ENCODE measurements at regions not wholly inside any gene's neighbourhood (a gene's known extent, or its start where the extent isn't known, plus 50 kb on each side); places are given as distances from the start of the nearest gene placed in this dataset.

DNA sequence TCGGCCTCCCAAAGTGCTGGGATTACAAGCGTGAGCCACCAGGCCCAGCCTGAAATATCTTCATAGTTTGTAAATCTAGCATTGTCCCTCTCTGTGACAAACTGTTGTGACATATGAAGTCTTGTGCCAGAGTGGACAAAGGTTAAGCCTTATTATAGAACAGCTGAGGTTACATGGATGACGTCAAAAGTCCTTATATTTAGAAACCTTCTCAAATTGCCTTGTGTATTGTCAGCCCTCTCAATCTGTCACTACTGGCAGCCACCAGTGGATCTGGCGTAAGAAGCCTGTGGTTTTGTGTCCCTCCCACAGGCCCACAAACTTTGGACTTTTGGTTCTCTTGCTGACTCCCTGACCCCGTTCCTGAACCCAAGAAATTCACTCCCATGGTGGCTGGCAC, 79.4 kb upstream of the CCDC112 start:
- no peak for DNase-seq (ENCODE audit: low spot score)

DNA sequence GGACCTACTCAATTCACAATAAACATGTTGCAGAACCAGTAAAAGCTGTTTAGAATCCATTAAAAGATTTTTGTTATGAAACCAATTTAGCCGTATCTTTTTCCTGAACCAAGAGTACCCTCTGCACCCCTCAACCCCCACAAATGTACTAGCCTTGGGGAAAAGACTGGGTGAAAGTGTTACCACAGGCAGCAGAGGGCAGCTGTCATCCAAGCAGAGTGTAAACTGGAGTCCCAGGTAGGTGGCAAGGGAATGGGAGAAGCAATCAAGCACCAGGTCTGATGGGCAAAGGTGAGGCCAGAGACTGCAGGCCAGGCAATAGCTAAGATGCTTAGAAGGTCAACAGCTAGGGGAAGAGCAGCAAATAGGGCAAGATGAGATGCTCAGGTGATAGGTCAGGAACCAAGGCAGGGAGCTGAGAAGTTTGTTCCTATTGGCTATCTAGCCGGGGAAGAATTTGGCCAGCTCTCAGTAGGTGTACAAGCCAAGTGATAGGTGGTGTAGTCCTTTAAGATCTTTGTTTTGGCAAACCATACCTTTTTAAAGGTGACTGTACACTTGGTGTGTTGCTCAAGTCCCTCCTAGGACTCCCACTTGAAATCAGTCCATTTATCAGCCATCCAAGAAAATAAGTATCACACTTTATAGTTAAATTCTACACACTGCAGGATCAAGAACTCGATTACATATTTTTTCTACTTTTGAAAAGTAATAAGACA, 77.8 kb upstream of the CCDC112 start:
- DNase-seq (ENCODE audit: low spot score), result no peak

GRCh38 chr5:115372146-115372545, 75.7 kb upstream of the CCDC112 start:
- DNase-seq (ENCODE audit: low spot score), result peak; percentile 34

DNA sequence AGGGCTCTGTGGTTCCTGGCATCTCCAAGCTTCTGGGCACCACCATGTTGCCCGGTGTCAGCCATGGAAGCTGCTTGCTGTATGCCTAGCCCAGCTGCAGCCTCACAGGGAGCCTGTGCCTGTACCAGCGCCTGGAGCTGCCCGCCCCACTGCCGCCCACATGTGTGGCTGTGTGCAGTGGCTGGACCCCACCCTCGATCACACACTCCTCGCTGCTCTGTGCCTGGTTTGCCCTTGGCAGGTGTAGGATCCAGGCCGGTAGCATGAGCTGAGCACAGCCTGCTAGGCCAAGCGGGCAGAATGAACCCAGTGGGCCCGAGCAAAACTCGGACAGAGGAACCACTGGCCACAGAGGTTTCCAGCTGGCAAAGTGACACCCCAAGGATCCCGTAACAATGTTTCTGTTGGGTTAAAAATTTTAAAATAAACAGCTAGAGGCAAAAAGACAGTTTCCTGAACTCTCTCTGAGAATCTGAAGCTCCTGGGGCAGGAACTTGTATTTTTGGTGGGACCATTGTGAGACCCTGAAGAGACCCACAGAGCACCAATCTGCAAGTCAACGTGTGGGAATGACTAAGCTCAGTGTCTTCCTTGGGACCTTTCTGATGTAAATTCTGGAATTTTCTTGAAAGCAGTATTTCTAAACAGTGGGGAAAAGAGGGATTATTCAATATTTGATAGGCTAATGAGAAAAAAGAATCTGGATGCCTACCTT, 73.1 kb upstream of the CCDC112 start:
- DNase-seq (ENCODE audit: low spot score), result no peak

DNA sequence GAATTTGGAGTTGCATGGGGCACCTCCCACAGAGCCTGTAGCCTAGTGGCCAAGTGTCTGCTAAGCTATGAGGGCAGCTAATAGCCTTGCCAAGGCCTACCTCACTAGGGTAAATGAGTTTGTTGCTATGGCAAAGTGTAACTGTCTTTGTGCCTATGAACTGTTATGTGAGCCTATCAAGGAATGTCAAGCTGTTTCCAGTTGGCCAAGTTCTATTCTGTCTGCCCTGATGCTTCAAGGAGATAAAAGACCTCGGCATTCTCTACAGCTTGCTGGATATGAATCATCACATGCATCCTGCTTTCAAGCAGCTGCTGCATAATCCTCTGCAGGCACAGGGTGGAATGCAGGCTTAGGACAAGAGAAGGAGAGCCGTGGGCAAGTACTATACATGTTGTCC, 69.8 kb upstream of the CCDC112 start:
- no peak for DNase-seq (ENCODE audit: low spot score)

DNA sequence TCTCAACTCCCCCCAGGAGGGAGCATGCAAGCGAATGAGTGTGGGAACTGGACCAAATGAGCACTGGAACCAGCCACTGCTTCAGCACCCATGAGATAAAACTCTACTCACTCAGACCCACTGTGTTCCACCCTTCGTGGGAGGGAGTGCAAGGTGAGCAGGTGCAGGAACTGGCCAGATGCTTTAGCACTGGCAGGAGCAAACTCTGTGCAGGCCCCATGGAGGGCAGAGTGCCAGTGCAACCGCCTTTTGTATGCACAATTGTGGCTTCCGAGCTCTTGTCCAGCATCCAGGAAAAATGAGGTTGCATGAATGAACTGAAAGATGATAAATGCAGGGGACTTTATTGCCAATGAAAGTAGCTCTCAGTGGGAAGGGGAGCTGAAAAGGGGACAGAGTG, 67.4 kb upstream of the CCDC112 start:
- DNase-seq (ENCODE audit: low spot score), result no peak

- DNase-seq (ENCODE audit: low spot score), result no peak
Observed at GRCh38 chr5:115360046-115360685, 63.7 kb upstream of the CCDC112 start.

DNA sequence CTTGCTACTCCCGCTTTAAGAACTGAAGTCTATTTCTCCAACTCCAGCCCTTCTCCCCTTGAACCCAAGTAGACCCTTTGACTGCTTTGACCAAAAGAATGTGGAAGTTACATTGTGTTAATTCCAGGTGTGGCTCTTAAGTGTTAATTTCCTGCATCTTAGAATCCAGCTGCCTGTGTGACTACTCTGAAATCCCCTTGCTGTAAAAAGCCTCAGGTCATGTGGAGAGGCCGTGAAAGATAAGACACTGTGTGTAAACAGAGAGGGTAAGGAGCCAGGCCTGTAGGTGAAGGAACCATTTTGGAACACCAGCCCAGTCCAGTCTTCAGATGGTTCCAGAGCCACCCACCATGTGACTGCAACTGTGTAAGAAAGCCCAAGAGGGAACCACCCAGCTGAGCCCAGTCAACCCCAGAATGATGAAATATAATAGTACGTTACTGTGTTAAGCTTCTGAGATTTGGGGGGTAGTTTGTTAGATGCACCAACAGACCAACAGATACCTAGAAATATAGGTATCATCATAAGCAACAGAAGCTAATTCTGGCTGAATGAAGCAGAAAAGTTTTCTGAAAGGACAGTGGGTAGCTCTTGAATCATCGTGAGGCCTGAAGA, 59.4 kb upstream of the CCDC112 start:
- DNase-seq (ENCODE audit: low spot score), result no peak

- no peak for DNase-seq (ENCODE audit: low spot score)
Observed at GRCh38 chr5:115355095-115355494, 58.6 kb upstream of the CCDC112 start.

DNA sequence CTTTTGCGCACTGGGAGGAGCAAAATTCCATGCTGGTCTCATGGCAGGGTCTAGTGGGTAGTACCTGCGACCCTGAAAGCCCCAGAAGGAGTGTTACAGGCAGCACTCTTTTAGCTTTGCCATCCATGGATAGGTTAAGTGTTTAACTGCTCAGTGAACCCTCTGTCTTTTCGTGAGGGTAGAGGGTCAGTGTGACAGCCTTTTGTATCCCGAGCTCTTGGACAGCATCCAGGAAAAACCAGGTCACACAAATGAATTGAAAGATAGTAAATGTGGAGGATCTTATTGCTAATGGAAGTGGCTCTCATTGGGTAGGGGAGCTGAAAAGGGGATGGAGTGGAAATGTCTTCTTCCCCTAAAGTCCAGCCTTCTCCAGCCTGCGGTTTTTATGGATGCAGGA, 57.8 kb upstream of the CCDC112 start:
- no peak for DNase-seq (ENCODE audit: low spot score)

DNA sequence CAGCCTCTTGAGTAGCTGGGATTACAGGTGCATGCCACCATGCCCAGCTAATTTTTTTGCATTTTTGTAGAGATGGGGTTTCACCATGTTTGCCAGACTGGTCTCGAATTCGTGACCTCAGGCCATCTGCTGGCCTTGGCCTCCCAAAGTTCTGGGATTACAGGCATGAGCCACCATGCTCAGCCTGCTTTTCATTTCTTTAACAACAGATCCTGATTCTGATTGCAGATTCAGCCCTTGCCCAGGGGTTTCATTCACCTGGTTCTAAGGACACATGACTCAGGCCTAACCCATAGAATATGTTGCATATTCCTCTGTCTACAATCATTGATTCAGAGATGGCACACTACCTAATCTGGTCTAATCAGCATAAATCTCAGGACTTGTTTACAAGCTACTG, 56.1 kb upstream of the CCDC112 start:
- DNase-seq (ENCODE audit: low spot score), result no peak

GRCh38 chr5:115351356-115352195, 55.1 kb upstream of the CCDC112 start:
- no peak for DNase-seq (ENCODE audit: low spot score)

DNA sequence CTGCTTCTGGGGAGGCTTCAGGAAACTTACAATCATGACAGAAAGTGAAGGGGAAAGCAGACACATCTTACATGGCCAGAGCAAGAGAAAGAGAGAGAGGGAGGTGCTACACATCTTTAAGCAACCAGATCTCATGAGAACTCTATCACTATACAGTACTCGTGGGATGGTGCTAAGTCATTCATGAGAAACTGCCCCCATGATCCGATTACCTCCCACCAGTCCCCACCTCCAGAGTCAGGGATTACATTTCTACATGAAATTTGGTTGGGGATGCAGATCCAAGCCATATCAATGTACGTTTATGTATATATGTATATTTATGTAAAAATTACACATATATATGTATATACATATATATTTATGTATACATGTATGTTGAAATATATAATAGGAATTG, 54.4 kb upstream of the CCDC112 start:
- DNase-seq (ENCODE audit: low spot score), result no peak

DNA sequence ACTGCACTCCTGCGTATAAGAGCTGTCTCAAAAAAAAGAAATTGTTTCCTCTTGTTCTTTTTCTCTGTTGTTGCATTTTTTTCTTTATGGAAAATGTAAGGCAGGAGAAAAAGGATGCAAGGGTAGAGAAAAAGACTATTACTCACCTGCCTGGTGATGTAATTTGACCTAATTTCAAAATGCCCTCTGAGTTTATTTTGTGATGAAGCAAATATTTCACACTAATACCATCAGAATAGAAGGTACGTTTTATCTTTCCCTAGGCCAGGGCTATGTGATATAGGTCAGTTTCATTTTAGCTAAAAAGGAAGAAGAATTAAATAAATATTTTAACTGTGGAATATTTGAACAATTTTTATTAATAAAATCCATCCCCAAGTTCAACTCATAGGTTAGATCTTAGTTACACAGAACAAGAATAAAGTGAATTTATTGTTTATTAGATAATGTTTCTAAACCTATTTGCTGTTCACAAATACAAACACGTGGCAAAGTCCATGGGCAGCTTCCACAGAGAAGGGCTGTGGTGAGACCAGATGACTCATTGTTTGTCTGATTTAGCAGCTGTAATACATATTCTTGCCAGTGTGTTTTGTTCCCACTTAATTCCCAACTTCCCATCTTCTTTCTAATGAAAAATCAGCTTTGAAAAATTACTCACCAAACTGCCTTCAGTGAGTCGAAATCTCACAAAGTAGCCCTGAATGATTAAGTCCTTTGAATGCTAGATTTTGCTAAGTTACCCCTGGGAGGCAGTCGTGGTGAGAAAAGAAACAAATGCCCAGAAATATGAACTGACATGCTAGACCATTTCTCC, 52.8 kb upstream of the CCDC112 start:
- no peak for DNase-seq (ENCODE audit: low spot score)

DNA sequence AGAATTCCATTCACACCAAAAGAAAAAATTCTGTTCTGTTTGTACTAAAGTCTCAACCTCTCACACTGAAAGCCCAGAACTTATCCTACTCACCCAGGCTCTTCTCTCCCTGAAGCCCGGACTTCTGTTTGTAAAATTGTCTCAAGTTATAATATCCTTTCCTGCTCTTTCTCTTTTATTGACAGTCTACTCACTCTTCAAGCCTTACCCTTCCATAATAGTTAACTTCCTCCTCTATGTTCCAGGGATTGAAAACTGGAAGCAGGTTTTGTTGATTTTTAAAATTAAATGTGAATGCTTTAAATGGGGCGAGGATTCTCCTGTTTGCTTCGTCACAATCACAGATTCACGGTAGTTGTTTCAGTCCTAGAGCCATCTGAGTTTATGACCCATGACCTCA, 51.7 kb upstream of the CCDC112 start:
- no peak for DNase-seq (ENCODE audit: low spot score)
